ENCODE measurements at regions not wholly inside any gene's neighbourhood (a gene's known extent, or its start where the extent isn't known, plus 50 kb on each side); places are given as distances from the start of the nearest gene placed in this dataset.
"Not testable (repeated sequence)": the region's sequence is repeated elsewhere in the genome, so short reads cannot be mapped to it uniquely, and the experiment has no call there.

DNA sequence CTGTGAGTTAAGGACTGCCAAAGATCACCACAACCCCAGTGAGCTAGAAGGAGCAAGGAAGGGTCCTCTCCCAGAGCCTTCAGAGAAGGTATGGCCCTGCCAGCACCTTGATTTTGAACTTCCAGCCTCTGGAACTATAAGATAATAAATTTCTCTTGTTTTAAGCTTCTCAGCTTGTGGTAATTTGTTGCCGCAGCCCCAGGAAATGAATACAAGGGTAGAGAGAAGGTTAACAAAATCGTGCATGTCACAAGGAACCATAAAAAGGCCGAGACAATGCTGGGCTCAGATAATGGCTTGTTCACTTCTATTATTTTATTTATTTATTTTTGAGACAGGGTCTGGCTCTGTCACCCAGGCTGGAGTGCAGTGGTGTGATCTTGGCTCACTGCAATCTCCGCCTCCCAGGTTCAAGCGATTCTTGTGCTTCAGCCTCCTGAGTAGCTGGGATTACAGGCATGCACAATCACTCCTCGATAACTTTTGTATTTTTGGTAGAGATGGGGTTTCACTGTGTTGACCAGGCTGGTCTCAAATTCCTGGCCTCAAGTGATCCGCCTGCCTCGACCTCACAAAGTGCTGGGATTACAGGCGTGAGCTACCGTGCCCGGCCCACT, 71.5 kb downstream of the WSB1 start:
- not testable (repeated sequence) for DNase-seq (ENCODE audit: low spot score)

DNA sequence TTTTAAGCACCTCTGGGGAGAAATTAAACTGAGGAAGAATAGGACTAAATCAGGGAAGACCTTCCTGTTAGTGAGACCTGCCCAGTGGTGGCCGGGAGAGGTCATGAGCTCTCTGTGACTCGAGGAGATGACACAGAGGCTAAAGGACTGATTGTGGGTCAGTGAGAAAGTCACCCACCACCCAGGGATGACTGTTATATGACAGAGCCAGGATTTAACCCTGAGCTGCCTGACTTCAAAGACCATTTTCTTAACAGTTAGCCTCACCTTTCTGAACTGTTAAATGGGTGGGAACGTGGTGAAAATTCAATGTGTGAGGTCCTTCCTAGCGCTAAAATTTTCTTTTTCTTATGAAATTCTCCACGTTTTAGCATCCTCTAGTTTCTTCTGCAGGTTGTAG, 72.5 kb downstream of the WSB1 start:
- DNase-seq (ENCODE audit: low spot score) = no peak

GRCh38 chr17:27367121-27367981, 73.4 kb downstream of the WSB1 start:
- DNase-seq (ENCODE audit: low spot score) = no peak

DNA sequence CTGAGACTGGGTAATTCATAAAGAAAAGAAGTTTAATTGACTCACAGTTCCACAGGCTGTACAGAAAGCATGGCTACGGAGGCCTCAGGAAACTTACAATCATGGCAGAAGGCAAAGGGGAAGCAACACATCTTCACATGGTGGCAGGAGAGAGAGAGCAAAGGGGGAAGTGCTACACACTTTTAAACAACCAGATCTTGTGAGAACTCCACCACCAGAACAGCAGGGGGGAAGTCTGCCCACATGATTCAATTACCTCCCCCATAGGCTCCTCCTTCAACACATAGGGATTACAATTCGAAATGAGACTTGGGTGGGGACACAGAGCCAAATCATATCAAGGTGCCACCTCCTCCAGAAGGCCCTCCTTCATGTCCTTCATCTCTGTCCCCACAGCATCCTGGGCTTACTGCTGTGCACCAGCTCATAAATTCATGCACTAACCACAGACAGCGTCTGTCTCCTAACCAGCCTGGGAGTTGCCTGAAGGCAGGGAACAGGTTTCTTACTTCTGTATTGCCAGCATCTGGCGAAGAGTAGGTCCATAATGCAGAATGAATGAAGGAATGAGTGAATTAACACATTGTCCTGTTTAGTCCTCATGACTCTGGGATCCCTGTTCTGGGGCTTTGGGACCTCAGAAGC, 74.4 kb downstream of the WSB1 start:
- DNase-seq (ENCODE audit: low spot score) = no peak

GRCh38 chr17:27368980-27369379, 75.1 kb downstream of the WSB1 start:
- no peak for DNase-seq (ENCODE audit: low spot score)

- DNase-seq (ENCODE audit: low spot score) = no peak
These were observed 76.9 kb downstream of the WSB1 start for GRCh38 chr17:27370776-27371175.

GRCh38 chr17:27373695-27374094, 79.8 kb downstream of the WSB1 start:
- not testable (repeated sequence) for DNase-seq (ENCODE audit: low spot score)

DNA sequence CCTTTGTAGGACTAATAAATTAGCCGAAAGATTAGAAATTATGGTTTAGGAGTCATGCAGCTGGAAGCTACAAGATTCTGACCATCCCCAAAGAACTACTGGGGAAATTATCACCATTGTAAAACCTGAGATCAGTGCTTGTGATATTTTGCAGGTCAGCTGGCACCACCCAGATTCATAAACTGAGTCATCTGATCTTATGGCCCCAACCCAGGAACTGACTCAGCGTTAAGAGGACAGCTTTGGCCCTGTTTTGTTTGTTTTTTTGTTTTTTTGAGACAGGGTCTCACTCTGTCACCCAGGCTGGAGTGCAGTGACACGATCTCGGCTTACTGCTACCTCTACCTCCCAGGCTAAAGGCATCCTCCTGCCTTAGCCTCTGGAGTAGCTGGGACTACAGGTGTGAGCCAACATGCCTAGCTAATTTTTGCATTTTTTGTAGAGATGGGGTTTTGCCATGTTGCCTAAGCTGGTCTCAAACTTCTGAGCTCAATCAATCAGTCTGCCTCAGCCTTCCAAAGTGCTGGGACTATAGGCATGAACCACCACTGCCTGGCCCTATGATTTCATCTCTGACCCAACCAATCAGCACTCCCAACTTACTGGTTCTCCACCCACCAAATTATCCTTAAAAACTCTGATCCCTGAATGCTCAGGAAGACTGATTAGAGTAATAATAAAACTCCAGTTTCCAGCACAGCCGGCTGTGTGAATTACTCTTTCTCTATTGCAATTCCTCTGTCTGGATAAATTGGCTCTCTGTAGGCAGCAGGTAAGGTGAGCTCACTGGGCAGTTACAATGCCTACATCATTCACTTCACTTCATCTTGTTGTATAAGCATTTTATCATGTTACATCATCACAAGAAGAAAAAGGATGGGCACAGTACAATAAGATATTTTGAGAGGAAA, 79.4 kb upstream of the KSR1 start:
- no peak for DNase-seq (ENCODE audit: low spot score)

DNA sequence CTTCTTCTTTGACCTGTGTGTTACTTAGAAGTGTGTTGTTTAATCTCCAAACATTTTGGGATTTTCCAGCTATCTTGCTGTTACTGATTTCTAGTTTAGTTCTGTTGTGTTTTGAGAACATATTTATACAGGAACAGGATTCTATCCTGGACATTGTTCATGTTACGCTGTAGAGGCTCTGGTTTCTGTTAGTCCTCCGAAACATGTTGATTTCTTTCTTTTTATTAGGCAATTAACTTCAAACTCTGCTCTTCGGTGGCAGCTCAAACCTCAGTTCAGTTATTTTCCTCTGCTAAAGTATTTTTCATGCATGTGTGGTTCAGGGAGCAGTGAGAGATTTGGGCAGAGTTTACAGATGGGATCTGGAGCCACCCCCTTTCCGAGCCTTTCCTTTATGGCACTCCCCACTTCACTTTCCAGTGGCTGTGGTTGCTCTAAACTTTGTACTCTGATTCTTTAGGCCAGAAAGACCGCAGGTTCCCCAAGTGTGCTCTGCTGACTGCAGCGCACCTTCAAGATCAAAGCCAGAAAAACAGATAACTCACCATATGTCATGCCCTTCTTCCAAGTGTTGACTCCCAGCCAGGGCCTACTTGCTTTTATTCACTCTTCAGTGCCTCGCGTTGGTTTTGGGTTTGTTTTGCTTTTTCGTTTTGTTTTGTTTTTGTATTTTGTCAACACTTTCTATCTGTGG, 77.6 kb upstream of the KSR1 start:
- DNase-seq (ENCODE audit: low spot score) = no peak

GRCh38 chr17:27379888-27380533, 76.2 kb upstream of the KSR1 start:
- peak; percentile 67 for DNase-seq (ENCODE audit: low spot score)

- no peak for DNase-seq (ENCODE audit: low spot score)
These were observed 75.7 kb upstream of the KSR1 start for GRCh38 chr17:27380551-27380950.

GRCh38 chr17:27381007-27381501, 75.2 kb upstream of the KSR1 start:
- peak; percentile 59 for DNase-seq (ENCODE audit: low spot score)

- no peak for DNase-seq (ENCODE audit: low spot score)
These were observed 74.2 kb upstream of the KSR1 start for GRCh38 chr17:27382025-27382424.

- DNase-seq (ENCODE audit: low spot score) = no peak
These were observed 72.0 kb upstream of the KSR1 start for GRCh38 chr17:27384261-27384701.

DNA sequence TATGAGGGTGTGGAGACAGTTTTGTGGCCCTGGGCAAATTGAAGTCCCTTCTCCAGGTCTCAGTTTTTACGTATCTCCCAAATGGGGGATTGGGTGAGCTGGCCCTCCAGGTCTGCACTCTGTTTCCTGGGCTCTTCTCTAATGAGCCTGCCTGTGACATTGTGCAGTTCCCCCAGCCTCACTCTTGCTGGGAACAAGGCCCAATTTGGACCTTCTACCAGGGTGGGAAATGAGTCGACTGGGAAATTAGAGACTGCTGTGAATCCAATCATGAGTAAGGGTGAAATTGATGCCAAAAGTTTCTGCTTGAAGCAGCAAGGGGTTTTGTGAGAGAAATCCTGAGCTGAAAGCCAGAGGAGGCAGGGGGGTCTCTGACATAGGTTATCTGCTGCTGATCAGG, 71.5 kb upstream of the KSR1 start:
- no peak for DNase-seq (ENCODE audit: low spot score)

GRCh38 chr17:27385626-27386025, 70.6 kb upstream of the KSR1 start:
- no peak for DNase-seq (ENCODE audit: low spot score)

- no peak for DNase-seq (ENCODE audit: low spot score)
These were observed 69.8 kb upstream of the KSR1 start for GRCh38 chr17:27386206-27387075.

- no peak for DNase-seq (ENCODE audit: low spot score)
These were observed 66.6 kb upstream of the KSR1 start for GRCh38 chr17:27389542-27390140.

GRCh38 chr17:27390540-27390939, 65.7 kb upstream of the KSR1 start:
- no peak for DNase-seq (ENCODE audit: low spot score)
